ENCODE measurements at regions not wholly inside any gene's neighbourhood (a gene's known extent, or its start where the extent isn't known, plus 50 kb on each side); places are given as distances from the start of the nearest gene placed in this dataset.
A peak's percentile ranks its signal among the peaks of the same experiment; 100 is the strongest.
"Not testable (repeated sequence)": the region's sequence is repeated elsewhere in the genome, so short reads cannot be mapped to it uniquely, and the experiment has no call there.

DNA sequence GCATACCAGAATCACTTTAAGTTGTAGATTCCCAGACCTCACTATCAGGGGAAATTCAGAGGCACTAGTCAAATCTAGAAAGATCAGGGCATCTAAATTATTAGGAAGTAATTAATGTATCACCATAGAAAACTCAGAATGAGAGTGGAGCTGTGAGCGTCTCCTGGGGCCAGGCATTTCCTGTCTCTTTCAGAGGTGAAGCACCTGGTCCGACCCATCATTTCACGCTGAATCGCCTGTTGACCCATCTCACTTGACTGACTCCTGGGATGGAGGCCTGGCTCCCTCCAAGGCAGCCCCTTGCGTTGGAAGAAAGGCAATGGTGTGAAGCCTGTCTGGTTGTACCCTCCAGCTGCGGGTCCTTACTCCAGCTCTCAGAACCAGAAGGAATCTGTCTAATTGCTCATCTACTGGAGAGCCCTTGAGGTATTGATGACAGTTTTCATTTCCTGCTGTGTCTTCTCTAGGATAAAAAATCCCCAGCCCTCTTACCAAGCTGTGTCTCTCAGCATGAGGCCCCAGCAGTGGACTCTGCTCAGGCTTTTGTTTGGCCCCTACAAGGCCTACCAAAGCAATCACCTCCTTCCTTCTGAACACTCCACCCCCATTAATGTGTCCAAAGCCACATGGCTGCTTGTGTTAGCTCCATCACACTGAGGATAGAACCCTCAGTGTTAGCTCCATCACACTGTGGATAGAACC is 93.2 kb upstream of the SYT13 start:
- DNase-seq = no peak

GRCh38 chr11:45378516-45378915 is 92.4 kb upstream of the SYT13 start:
- DNase-seq = no peak

DNA sequence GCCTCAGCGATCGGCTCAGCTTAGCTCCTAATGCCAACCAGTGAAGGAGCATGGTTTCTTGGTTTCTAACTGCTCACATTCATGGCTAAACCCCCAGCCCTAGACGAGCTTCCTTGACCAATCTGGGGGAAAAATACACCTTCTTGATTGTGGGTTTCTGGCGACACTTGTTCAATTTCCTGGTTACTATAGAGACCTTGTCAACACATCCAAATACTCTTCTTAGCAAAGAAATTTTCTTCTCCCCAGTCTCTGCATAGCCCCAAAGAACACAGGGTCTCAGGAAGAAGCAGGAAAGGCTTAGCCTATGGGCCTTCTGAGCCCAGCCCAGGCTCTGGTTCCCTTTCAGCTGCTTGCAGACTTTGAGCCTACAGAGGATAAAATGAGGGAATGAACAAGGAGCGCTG is 88.5 kb upstream of the SYT13 start:
- DNase-seq = no peak

GRCh38 chr11:45374130-45374529 is 88.0 kb upstream of the SYT13 start:
- no peak for DNase-seq

DNA sequence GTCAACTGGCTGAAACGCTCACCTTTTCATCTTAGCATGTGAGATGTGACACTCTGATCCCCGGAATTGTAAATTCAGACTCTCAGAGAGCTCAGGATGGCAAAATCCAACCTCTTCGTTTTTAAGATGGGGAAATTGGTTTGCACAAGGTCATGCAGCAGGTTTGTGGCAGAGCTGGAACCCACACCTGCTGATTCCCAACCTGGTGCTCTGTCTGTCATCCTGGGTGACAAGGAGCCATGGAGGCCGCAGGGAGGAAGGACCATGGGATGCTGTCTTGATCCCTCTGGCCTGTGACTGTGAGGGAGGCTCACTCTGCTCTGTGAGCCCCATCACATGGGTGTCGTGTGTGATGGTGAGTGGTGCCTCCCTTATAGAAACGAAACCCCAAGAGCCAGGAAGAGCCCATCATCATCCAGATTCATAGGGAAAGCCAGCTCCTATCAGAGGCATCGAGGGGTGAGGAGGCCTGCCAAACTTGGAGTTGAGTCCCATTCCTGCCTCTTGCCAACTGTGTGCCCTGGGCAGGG is 87.4 kb upstream of the SYT13 start:
- no peak for DNase-seq

GRCh38 chr11:45372414-45372813 is 86.3 kb upstream of the SYT13 start:
- DNase-seq = not testable (repeated sequence)

- DNase-seq = peak; percentile 61 to 80
Observed at GRCh38 chr11:45371251-45372115, 85.3 kb upstream of the SYT13 start.

DNA sequence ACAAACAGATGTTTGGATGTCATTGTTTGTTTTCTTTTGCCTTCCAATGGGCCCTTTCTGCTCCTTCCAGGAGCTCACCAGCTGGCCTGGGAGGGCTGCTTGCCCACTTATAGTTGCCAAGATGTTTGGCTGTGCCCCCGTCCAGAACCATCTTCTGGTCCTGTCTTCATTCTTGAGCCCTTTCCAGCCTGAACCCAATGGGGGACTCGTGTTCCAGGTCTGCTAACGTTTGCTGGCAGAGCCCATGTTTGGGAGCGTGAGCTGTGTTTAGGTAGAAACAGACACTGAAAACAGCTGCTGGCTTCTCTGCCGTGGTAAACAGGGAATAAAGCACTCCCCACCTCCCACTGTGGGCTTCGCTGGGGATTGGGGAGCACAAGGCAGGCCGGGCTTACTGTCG is 83.2 kb upstream of the SYT13 start:
- DNase-seq = no peak

DNA sequence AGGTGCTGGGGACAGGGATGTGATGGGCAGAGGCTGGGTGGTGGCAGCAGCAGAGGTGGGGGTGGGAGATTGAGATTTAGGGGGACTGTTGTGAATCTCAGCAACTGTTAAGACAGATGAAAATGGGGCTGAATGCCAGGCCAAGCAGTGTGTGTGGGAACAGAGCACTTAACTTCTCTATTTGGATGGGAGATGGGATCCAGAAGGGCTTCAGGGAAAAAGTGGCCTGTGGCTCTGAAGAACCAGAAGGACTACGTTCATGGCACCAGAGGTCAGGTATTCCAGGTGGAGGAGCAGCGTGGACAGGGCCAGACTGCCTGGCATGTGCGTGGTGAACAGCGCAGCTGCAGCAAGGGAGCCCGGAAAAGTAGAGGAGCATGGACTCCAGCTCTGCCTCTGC is 82.6 kb upstream of the SYT13 start:
- DNase-seq = no peak

DNA sequence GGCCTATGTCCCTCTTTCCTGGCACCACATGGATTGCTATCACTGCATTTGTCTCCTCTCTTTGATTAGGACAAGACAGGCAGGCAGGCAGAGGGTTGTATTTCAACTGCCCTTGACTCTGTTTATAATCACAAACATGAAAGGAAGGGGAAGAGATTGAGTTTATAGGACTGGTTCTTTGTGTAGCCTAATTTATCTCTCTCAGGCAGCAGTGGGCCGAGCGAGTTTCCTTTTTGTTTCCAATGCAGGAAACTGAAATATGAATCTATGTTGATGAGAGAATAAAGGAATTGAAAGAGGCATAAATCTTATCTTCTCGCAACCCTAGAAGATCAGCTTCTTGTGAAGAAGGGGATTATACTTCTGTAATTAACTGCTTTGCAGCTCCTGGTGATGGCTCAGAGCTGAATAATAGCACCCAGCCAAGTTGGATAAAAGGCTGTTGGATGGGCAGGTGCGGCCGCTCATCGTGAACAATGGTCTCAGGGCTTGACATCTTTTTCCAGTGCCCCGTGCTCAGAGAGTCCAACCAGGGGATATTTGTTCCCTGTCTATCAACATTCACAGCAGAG is 80.6 kb upstream of the SYT13 start:
- no peak for DNase-seq

DNA sequence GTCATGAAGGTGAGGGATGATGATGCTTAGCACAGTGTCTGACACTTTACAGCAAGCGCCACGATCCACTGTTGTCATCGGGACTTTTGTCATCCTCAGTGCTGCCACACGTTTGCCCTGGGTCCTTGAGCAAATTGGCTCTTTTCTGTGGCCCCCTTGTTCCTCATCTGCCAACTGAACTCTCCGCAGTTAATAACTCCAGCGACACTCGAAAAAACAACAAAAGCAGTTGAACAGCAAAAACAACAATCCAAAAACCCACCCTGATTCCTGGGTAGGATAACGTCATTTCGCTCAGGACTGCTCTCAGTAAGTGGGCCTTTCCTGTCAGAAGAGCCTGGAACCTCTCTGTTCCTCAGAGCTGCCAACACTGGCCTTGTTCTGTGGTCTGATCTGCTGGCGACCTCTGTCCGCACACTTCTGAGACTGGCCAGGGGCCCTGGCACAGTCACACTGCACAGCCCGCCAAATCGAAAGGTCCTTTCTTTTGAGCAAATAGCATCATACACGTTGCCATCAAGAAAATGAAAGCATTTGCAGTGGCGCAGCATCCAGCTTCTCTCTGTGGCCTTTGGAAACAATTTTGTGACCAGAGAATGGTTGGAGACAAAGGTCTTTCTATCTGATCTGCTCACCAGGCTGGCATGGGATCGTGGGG is 79.9 kb upstream of the SYT13 start:
- DNase-seq = no peak

- DNase-seq = no peak
Observed at GRCh38 chr11:45362636-45363035, 76.5 kb upstream of the SYT13 start.

DNA sequence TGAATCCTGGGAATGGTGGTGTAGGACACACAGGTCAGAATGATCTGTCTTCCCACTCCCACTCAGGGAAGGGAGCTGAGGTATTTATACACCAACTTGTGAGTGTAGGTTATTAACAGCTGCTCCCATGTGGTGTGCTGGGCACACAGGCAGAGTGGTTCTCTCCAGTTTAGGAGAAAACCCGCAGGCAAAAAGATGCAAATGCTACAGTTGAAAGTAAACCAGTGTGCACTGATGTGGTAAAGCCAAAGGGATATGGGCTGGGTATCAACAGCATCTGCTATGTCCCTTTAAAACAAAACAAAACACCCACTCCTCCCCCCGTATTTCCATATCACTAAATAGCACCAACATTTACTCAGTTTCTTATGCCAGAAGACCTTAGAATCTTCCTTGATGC is 75.4 kb upstream of the SYT13 start:
- no peak for DNase-seq

DNA sequence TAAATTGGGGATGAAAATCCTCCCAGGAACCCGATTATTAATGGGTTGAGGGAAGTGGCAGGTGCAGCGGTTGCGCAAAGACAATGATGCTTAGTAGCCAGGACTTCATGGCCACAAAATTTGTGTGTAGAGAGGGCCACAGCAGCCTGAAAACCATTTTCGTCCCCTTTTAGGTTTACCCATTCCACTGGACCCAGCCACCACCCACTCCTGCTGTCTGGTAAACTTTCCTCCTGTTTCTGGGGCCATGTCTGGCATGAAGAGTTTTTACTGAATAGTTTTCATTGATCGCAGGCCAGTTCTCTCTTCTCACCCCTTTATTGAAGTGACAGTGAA is 69.5 kb upstream of the SYT13 start:
- DNase-seq = no peak

DNA sequence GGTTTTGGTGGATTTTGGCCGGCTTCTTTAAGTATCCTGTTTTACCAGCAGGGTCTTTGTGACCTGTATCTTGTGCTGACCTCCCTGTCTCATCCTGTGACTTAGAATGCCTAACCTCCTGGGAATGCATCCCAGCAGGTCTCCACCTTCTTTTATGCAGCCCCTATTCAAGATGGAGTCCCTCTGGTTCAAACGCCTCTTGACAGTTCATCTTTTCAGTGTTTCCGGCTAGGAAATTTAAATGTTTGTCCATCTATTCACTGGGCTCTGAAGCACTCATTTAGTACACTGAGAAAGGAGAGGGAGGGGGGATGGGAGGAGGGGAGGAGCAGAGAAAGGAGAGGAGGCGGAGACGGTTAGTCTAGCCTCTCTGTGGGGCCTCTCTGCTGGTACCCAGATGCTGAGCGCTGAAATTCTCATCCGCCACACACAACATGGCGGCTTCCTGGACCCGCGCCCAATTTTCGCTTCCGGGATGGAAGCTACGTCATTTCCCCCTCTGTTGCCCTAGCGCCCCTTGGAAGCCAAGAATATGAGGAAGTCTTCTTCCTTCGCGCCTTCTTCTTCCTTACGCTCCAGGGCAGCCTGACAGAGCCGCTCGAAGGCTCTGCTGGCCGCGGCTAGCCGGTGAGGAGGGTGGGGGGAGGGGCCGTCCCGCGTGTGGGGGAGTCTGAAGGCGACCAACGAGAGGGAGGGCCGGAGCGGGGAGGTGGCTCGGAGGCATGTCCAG is 69.0 kb upstream of the SYT13 start:
- peak; percentile 76 to 83 for DNase-seq

GRCh38 chr11:45348729-45349128 is 62.6 kb upstream of the SYT13 start:
- no peak for DNase-seq

DNA sequence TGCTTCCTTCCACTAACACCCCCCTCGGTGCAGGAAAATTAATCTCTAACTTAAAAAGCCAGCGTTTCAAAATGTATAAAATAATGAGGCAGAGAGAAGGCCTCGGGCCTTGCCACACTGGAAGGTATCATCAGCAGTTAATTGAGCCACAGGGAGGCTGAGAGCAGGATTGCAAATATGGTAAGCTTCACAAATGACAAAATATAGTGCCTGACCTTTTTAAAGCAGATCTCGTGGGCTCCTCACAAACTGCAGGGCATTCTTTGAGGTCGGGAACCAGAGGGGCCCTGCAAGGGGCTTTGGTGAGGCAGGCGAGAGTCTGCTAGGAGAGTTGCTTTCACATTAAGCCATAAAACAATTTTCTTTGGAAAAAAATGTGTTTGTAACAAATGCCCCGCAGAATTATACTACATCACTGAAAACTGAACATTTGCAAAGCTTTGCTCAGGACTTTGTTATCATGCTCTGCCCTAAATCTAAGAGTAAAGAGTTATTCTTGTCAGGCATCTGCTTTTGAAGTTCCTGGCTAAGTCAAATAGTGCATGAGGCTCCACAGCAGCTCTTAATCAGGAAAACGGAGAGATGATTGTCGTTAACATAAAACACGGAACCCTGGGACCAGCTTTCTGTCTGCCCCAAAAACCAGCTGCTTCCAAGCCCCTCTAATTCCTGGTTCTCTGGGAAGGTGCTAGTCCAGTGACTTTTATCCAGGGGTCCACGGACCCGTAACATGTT is 61.4 kb upstream of the SYT13 start:
- no peak for DNase-seq

DNA sequence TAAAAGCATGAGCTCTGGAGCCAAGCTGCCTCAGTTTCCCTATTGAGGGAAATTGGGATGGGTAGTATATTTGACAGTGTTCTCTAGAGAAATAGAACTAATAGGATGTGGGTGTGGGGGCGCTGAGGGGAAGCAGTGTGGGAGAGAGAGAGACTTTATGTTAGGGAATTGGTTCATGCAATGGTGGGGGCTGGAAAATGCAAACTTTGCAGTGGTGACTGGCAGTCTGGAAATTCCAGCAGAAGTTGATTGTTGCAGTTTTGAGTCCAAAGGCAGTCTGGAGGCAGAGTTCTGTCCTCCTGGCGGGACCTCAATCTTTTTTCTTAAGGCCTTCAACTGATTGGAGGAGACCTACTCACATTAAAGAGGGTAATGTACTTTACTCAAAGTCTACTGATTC is 59.4 kb upstream of the SYT13 start:
- no peak for DNase-seq

DNA sequence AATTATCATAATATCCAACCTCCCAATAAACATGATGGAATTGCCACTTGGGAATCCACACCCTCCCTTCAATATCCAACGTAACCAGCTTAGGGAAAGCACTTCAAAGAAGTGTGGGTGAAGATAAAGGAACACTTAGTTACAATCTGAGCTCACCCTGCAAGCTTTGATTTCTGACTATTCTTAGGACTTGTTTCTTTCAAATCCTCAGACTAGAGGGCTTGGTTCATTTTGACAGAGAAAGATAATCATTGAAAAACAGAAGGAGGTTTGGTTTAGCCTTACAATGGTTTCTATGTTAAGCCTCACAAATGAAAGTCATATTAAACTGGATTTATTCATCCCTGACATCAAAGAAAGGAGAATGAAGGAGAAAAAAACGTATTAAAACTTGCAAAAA is 57.9 kb upstream of the SYT13 start:
- DNase-seq = no peak

- DNase-seq = no peak
Observed at GRCh38 chr11:45343444-45343843, 57.3 kb upstream of the SYT13 start.

DNA sequence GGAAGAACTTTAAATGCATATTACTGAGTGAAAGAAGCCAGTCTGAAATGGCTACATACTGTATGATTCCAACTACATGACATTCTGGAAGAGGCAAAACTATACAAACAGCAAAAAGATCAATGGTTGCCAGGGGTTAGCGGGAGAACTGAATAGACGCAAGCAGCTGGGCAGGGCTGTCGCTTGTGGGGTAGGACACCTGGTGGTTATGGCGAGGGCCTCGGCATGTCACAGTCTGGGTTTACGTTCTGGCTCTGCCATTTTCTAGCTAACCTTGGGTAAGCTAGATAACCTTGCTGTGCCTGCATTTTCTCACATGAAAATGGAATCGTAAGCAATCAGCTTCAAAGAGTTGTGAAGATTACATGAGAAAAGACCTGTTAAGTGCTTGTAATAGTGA is 55.2 kb upstream of the SYT13 start:
- DNase-seq = no peak

All from NCI-H187 (cell line).